ENCODE measurements at regions not wholly inside any gene's neighbourhood (a gene's known extent, or its start where the extent isn't known, plus 50 kb on each side); places are given as distances from the start of the nearest gene placed in this dataset.

- no peak for TF ChIP-seq CTCF (IDR thresholded peaks at IDR 0.05 in 4 of 5, conservative IDR thresholded peaks at IDR 0.05 in 1 of 5)
- TF ChIP-seq POLR2A (IDR thresholded peaks at IDR 0.05): no peak
Observed at GRCh38 chr9:71270554-71270953, 149.1 kb upstream of the TRPM3 start.
